Lower leg skin (tissue), 3 donors: ENCODE measurements at regions not wholly inside any gene's neighbourhood (a gene's known extent, or its start where the extent isn't known, plus 50 kb on each side); places are given as distances from the start of the nearest gene placed in this dataset.

Experiments
- CTCF ChIP-seq, 3 donors: fragments of 450-650 bp; IDR thresholded peaks; one replicate each; pipeline ENCODE4 v1.5.1; 2016; ENCODE audit warnings: antibody characterized with exemption in 3 of 3, mild to moderate bottlenecking in 3 of 3, moderate library complexity in 2 of 3
- POLR2A ChIP-seq, 2 donors: fragments of 450-650 bp; IDR thresholded peaks; one replicate each; pipeline ENCODE4 v1.6.1; 2016 to 2017; ENCODE audit warnings: antibody characterized with exemption in 2 of 2, mild to moderate bottlenecking in 1 of 2, moderate library complexity in 1 of 2

- TF ChIP-seq POLR2A (IDR thresholded peaks at IDR 0.05) (no peak), CTCF (IDR thresholded peaks at IDR 0.05) (no peak)
Measured at GRCh38 chr1:186512698-186513457, 52.0 kb upstream of the PDC start.
